ENCODE measurements at regions not wholly inside any gene's neighbourhood (a gene's known extent, or its start where the extent isn't known, plus 50 kb on each side); places are given as distances from the start of the nearest gene placed in this dataset.
"Not testable (repeated sequence)": the region's sequence is repeated elsewhere in the genome, so short reads cannot be mapped to it uniquely, and the experiment has no call there.

DNA sequence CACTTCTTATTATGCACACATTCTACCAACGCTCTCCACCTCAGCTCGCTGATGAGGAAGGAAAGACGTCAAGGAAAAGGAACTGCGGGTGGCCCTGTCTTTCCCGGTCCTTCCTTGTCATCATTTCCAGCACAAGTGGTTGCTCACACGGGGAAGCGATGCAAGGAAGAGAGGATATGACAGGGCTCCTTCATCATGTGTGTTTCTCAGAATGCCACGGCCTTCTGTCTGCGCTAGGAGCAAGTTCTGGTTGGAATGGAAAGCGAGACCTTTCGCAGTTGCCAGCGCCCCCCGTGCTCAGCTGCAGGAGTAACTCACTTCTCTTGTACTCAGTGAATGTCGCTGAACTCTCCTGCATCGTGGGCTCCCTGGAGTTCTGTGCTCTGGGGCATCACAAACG is 191.8 kb upstream of the GLI2 start:
- ChIA-PET CTCF (interaction anchor here (4.2 kb wide), 1 partner anchor 8 kb away, joined by 18 read pairs; no protein-coding TSS in a partner anchor), POLR2A (no interaction called here)
- Histone ChIP-seq H3K4me1 (ENCODE audit: control insufficient read depth, insufficient read depth, low read length) (peaks cover 4% of the 10 kb centered on the region), H3K9me3 (ENCODE audit: control insufficient read depth, insufficient read depth, low read depth, low read length) (no peaks in the 10 kb centered on the region), H3K4me3 (ENCODE audit: low read depth, low read length) (no peak overlapping the region), H3K27ac (ENCODE audit: extremely low read depth, low read depth, low read length) (no peak overlapping the region), H3K36me3 (ENCODE audit: control insufficient read depth in 2 of 2, insufficient read depth in 1 of 2, low read length in 2 of 2) (no peaks in the 10 kb centered on the region)
- TF ChIP-seq, protein P1, sequence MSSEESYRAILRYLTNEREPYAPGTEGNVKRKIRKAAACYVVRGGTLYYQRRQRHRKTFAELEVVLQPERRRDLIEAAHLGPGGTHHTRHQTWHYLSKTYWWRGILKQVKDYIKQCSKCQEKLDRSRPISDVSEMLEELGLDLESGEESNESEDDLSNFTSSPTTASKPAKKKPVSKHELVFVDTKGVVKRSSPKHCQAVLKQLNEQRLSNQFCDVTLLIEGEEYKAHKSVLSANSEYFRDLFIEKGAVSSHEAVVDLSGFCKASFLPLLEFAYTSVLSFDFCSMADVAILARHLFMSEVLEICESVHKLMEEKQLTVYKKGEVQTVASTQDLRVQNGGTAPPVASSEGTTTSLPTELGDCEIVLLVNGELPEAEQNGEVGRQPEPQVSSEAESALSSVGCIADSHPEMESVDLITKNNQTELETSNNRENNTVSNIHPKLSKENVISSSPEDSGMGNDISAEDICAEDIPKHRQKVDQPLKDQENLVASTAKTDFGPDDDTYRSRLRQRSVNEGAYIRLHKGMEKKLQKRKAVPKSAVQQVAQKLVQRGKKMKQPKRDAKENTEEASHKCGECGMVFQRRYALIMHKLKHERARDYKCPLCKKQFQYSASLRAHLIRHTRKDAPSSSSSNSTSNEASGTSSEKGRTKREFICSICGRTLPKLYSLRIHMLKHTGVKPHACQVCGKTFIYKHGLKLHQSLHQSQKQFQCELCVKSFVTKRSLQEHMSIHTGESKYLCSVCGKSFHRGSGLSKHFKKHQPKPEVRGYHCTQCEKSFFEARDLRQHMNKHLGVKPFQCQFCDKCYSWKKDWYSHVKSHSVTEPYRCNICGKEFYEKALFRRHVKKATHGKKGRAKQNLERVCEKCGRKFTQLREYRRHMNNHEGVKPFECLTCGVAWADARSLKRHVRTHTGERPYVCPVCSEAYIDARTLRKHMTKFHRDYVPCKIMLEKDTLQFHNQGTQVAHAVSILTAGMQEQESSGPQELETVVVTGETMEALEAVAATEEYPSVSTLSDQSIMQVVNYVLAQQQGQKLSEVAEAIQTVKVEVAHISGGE (tag by site-specific recombination; conservative IDR thresholded peaks at IDR 0.05; ENCODE audit: low read depth): no peak

DNA sequence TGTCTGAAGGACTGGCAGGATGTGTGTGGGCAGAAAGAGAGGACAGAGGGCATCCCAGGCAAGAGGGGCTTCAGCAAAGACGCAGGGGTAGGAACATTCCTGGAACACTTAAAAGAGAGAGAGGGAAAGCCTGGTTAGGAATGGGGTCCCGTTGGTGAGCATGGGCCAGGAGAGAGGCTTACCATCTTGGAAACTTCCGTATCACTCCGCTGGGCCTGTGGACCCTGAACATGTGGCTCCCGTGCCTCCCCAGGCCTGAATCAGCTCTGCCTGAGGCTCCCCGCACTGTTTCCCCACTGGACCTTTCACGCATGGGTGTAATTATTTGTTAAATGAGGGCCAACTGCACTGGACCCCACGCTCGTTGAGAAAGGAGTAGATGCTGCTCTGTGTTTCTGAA is 191.1 kb upstream of the GLI2 start:
- no peaks in the 10 kb centered on the region for H3K9me3 ChIP-seq (ENCODE audit: control insufficient read depth, insufficient read depth, low read depth, low read length)
- no peak overlapping the region for H3K4me3 ChIP-seq (ENCODE audit: low read depth, low read length)
- TF ChIP-seq GFI1B (tag by site-specific recombination; IDR thresholded peaks at IDR 0.05) (no peak), ZNF654 (tag by site-specific recombination; IDR thresholded peaks at IDR 0.05; ENCODE audit: low read depth) (no peak), ZNF114 (tag by site-specific recombination; IDR thresholded peaks at IDR 0.05) (no peak), ZNF311 (tag by site-specific recombination; IDR thresholded peaks at IDR 0.05; ENCODE audit: borderline replicate concordance) (no peak), PRDM1 (tag by site-specific recombination; IDR thresholded peaks at IDR 0.05) (no peak), ZNF48 (tag by site-specific recombination; IDR thresholded peaks at IDR 0.05) (no peak), TRIM28 (IDR thresholded peaks at IDR 0.05; ENCODE audit: borderline replicate concordance, low read length) (no peak), ZBTB8A (tag by site-specific recombination; IDR thresholded peaks at IDR 0.05) (no peak), ZNF792 (tag by site-specific recombination; IDR thresholded peaks at IDR 0.05) (no peak), OSR2 (tag by site-specific recombination; IDR thresholded peaks at IDR 0.05) (no peak), SETDB1 (IDR thresholded peaks at IDR 0.05; ENCODE audit: insufficient read length, low read length) (no peak), ZNF623 (tag by site-specific recombination; IDR thresholded peaks at IDR 0.05) (no peak), ZFP3 (tag by site-specific recombination; IDR thresholded peaks at IDR 0.05; ENCODE audit: low read depth) (no peak)
- TF ChIP-seq, protein P2, sequence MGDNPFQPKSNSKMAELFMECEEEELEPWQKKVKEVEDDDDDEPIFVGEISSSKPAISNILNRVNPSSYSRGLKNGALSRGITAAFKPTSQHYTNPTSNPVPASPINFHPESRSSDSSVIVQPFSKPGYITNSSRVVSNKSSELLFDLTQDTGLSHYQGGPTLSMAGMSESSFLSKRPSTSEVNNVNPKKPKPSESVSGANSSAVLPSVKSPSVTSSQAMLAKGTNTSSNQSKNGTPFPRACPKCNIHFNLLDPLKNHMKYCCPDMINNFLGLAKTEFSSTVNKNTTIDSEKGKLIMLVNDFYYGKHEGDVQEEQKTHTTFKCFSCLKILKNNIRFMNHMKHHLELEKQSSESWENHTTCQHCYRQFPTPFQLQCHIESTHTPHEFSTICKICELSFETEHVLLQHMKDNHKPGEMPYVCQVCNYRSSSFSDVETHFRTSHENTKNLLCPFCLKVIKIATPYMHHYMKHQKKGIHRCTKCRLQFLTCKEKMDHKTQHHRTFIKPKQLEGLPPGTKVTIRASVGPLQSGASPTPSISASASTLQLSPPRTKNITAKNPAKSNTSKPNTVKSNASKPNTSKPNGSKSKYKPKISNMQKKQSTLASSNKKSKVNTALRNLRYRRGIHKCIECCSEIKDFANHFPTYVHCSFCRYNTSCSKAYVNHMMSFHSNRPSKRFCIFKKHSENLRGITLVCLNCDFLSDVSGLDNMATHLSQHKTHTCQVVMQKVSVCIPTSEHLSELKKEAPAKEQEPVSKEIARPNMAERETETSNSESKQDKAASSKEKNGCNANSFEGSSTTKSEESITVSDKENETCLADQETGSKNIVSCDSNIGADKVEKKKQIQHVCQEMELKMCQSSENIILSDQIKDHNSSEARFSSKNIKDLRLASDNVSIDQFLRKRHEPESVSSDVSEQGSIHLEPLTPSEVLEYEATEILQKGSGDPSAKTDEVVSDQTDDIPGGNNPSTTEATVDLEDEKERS (tag by site-specific recombination; IDR thresholded peaks at IDR 0.05): no peak
- TF ChIP-seq, protein P3, sequence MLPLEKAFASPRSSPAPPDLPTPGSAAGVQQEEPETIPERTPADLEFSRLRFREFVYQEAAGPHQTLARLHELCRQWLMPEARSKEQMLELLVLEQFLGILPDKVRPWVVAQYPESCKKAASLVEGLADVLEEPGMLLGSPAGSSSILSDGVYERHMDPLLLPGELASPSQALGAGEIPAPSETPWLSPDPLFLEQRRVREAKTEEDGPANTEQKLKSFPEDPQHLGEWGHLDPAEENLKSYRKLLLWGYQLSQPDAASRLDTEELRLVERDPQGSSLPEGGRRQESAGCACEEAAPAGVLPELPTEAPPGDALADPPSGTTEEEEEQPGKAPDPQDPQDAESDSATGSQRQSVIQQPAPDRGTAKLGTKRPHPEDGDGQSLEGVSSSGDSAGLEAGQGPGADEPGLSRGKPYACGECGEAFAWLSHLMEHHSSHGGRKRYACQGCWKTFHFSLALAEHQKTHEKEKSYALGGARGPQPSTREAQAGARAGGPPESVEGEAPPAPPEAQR (tag by site-specific recombination; IDR thresholded peaks at IDR 0.05): no peak
- TF ChIP-seq, protein P4, sequence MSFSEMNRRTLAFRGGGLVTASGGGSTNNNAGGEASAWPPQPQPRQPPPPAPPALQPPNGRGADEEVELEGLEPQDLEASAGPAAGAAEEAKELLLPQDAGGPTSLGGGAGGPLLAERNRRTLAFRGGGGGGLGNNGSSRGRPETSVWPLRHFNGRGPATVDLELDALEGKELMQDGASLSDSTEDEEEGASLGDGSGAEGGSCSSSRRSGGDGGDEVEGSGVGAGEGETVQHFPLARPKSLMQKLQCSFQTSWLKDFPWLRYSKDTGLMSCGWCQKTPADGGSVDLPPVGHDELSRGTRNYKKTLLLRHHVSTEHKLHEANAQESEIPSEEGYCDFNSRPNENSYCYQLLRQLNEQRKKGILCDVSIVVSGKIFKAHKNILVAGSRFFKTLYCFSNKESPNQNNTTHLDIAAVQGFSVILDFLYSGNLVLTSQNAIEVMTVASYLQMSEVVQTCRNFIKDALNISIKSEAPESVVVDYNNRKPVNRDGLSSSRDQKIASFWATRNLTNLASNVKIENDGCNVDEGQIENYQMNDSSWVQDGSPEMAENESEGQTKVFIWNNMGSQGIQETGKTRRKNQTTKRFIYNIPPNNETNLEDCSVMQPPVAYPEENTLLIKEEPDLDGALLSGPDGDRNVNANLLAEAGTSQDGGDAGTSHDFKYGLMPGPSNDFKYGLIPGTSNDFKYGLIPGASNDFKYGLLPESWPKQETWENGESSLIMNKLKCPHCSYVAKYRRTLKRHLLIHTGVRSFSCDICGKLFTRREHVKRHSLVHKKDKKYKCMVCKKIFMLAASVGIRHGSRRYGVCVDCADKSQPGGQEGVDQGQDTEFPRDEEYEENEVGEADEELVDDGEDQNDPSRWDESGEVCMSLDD (tag by site-specific recombination; IDR thresholded peaks at IDR 0.05): no peak
- CTCF ChIA-PET: interaction anchor here (1.0 to 4.2 kb wide), 2 partner anchors 8 to 23 kb away, joined by 3 to 18 read pairs; no protein-coding TSS in a partner anchor
- peaks cover 3% of the 10 kb centered on the region for H3K4me1 ChIP-seq (ENCODE audit: control insufficient read depth, insufficient read depth, low read length)
- H3K27ac ChIP-seq (ENCODE audit: extremely low read depth, low read depth, low read length): no peak overlapping the region
- POLR2A ChIA-PET: no interaction called here
- H3K36me3 ChIP-seq (ENCODE audit: control insufficient read depth in 2 of 2, insufficient read depth in 1 of 2, low read length in 2 of 2): no peaks in the 10 kb centered on the region

DNA sequence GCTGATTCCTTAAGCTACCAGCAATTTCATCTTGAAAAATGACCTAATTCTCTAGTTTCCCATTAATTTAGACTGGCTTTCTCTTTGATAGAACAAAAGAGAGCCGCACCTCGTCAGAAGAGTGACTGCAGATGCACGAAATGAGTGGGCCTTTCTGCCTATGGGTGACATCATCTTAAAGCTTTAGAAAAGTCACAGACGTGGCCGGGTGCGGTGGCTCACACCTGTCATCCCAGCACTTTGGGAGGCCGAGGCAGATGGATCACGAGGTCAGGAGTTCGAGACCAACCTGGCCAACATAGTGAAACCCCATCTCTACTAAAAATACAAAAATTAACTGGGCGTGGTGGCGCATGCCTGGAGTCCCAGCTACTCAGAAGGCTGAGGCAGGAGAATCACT is 190.7 kb upstream of the GLI2 start:
- H3K4me3 ChIP-seq (ENCODE audit: low read depth, low read length); H3K27ac ChIP-seq (ENCODE audit: extremely low read depth, low read depth, low read length); POLR2A ChIA-PET; H3K9me3 ChIP-seq (ENCODE audit: control insufficient read depth, insufficient read depth, low read depth, low read length); H3K4me1 ChIP-seq (ENCODE audit: control insufficient read depth, insufficient read depth, low read length); H3K36me3 ChIP-seq (ENCODE audit: control insufficient read depth in 2 of 2, insufficient read depth in 1 of 2, low read length in 2 of 2): not testable (repeated sequence)
- CTCF ChIA-PET: interaction anchor here (1.0 to 4.2 kb wide), 2 partner anchors 7 to 24 kb away, joined by 3 to 18 read pairs; no protein-coding TSS in a partner anchor
